Lower leg skin (tissue), 4 donors: ENCODE measurements at regions not wholly inside any gene's neighbourhood (a gene's known extent, or its start where the extent isn't known, plus 50 kb on each side); places are given as distances from the start of the nearest gene placed in this dataset.

ENCODE experiments used
- DNase-seq, 2 donors: peaks; one replicate each; pipeline ENCODE4 v3.0.0-alpha.2; 2019; ENCODE audit warnings: low spot score in 2 of 2
- H3K4me3 ChIP-seq: fragments of 200-600 bp; sonication (generic); 2 replicates; pipeline ENCODE4 v1.5.1; 2017; ENCODE audit warnings: mild to moderate bottlenecking, low read depth; ENCODE audit not compliant: poor library complexity, severe bottlenecking
- CTCF ChIP-seq, 3 donors: fragments of 450-650 bp; IDR thresholded peaks; one replicate each; pipeline ENCODE4 v1.5.1; 2016; ENCODE audit warnings: antibody characterized with exemption in 3 of 3, mild to moderate bottlenecking in 3 of 3, moderate library complexity in 2 of 3
- POLR2A ChIP-seq, 2 donors: fragments of 450-650 bp; IDR thresholded peaks; one replicate each; pipeline ENCODE4 v1.6.1; 2016 to 2017; ENCODE audit warnings: antibody characterized with exemption in 2 of 2, mild to moderate bottlenecking in 1 of 2, moderate library complexity in 1 of 2
- WGBS, 2 donors: methylation state at CpG; one replicate each; pipeline ENCODE4 v1.1.5; 2018; 5-methylcytosine and 5-hydroxymethylcytosine counted together
- intact Hi-C: fragments of 100-400 bp; cut with DNase I; formaldehyde crosslinking; loops from one replicate; pipeline ENCODE4 v1.15.0; 2023; ENCODE audit warnings: low total_unique reads

DNA sequence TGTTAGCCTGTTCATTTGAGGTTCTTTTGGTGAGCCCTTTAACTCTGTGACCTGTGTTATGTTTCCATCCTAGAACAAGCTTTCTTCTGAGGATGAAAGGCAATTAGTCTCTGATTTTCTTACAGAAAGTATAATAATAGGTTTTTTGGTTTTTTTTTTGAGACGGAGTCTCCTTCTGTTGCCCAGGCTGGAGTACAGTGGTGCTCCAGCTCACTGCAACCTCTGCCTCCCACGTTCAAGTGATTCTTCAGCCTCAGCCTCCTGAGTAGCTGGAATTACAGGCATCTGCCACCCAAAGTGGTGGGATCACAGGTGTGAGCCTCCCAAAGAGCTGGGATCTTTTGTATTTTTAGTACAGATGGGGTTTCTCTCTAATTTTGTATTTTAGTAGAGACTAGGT is 52.7 kb upstream of the SYNE2 start:
- no peak for TF ChIP-seq CTCF (IDR thresholded peaks at IDR 0.05)
- no peak for TF ChIP-seq POLR2A (IDR thresholded peaks at IDR 0.05)
- intact Hi-C loops: no loop called here
- DNase-seq: no peak
- 51 to 74% methylated on average over 2 of the region's 2 CpGs for WGBS, 2 donors
- H3K4me3 ChIP-seq: no peak overlapping the region

DNA sequence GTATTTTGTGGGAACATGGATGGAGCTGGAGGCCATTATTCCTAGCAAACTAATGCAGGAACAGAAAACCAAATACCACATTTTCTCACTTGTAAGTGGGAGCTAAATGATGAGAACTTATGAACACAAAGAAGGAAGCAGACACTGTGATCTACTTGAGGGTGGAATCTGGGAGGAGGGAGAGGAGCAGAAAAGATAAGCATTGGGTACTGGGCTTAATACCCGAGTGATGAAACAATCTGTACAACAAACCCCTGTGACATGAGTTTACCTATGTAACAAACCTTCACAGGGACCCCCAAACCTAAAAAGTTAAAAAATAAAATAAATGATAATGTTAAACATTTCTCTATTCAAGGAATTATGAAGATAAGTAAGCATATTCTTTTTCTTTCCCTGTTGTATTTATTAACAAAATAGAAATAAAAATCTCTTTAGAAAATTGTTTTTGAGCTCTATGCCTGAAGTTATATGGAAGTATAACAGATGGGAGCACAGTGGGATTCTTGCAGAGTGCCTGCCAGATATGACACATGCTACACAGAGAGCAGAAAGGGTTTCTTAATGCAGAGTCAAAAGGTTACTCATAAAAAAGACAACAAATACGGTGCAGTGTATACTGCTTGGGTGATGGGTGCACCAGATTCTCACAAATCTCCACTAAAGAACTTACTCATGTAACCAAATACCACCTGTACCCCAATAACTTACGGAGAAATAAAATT is 52.0 kb upstream of the SYNE2 start:
- TF ChIP-seq POLR2A (IDR thresholded peaks at IDR 0.05) (no peak), CTCF (IDR thresholded peaks at IDR 0.05) (no peak)
- intact Hi-C loops: no loop called here
- H3K4me3 ChIP-seq: no peak overlapping the region
- no peak for DNase-seq
- WGBS, 2 donors: 74 to 80% methylated on average over 3 of the region's 3 CpGs
